ENCODE measurements at regions not wholly inside any gene's neighbourhood (a gene's known extent, or its start where the extent isn't known, plus 50 kb on each side); places are given as distances from the start of the nearest gene placed in this dataset.

DNA sequence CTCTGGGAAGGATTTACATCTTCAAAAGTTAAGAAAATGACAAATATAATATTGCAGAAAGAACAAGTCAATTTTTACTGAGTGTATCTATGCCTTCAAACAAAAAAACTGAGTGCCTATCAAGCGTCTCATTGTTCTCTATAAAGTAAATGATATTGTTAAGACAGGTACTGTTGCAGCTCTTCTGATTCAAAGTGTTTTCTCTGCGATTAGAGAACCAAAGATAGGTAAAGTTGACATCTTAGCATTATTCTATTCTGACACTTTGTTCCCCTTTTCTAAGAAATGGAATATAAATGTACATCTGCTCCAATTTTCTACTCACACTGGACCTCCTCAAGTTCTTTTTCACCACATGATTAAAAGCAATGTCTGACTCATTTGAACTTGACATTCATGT is 1317.7 kb downstream of the CDH11 start:
- TF ChIP-seq, protein P1, sequence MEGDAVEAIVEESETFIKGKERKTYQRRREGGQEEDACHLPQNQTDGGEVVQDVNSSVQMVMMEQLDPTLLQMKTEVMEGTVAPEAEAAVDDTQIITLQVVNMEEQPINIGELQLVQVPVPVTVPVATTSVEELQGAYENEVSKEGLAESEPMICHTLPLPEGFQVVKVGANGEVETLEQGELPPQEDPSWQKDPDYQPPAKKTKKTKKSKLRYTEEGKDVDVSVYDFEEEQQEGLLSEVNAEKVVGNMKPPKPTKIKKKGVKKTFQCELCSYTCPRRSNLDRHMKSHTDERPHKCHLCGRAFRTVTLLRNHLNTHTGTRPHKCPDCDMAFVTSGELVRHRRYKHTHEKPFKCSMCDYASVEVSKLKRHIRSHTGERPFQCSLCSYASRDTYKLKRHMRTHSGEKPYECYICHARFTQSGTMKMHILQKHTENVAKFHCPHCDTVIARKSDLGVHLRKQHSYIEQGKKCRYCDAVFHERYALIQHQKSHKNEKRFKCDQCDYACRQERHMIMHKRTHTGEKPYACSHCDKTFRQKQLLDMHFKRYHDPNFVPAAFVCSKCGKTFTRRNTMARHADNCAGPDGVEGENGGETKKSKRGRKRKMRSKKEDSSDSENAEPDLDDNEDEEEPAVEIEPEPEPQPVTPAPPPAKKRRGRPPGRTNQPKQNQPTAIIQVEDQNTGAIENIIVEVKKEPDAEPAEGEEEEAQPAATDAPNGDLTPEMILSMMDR (IDR thresholded peaks at IDR 0.05) = no peak
- no peak for TF ChIP-seq POLR2A (IDR thresholded peaks at IDR 0.05)

All from testis (tissue), 2 donors.